ENCODE measurements at regions not wholly inside any gene's neighbourhood (a gene's known extent, or its start where the extent isn't known, plus 50 kb on each side); places are given as distances from the start of the nearest gene placed in this dataset.
"Not testable (repeated sequence)": the region's sequence is repeated elsewhere in the genome, so short reads cannot be mapped to it uniquely, and the experiment has no call there.

GRCh38 chrY:10106252-10106651, 578.6 kb downstream of the TSPY10 start:
- TF ChIP-seq CTCF, POLR2A, EP300 (IDR thresholded peaks at IDR 0.05): not testable (repeated sequence)
